Spleen (tissue), 7 donors: ENCODE measurements at regions not wholly inside any gene's neighbourhood (a gene's known extent, or its start where the extent isn't known, plus 50 kb on each side); places are given as distances from the start of the nearest gene placed in this dataset.

Source experiments
- CTCF ChIP-seq, 11 experiments: fragments of 200-600 bp in 7 of 11; fragments of 450-650 bp in 4 of 11; sonication (generic) in 4 of 11; IDR thresholded peaks in 8 of 11; conservative IDR thresholded peaks in 3 of 11; 1 replicate in 7 of 11; 2 replicates in 4 of 11; pipeline versions ENCODE4 v1.4.0 to v1.8.0; 2016 to 2021; ENCODE audit warnings: antibody characterized with exemption in 11 of 11, inconsistent platforms in 4 of 11, mild to moderate bottlenecking in 1 of 11
- POLR2A ChIP-seq, 3 donors: fragments of 450-650 bp; IDR thresholded peaks; one replicate each; pipeline ENCODE4 v1.5.1; 2017; ENCODE audit warnings: antibody characterized with exemption in 3 of 3, mild to moderate bottlenecking in 1 of 3
- POLR2AphosphoS5 ChIP-seq, 3 donors: sonication (generic); formaldehyde crosslinking; IDR thresholded peaks; one replicate each; pipeline ENCODE4 v1.5.1; 2017; ENCODE audit warnings: antibody characterized with exemption in 3 of 3
- donor health status: DM: no; HTN: no; CAD: no; lungs with moderate emphysema.
- donor health status: DM: no; HTN: no; CAD: no.
- donor health status: DM: no; HTN: no; CAD: no.

GRCh38 chr2:106649306-106649705 lies 162.1 kb downstream of the CD8B2 start:
- TF ChIP-seq POLR2A (IDR thresholded peaks at IDR 0.05) = no peak
- TF ChIP-seq CTCF (IDR thresholded peaks at IDR 0.05 in 8 of 11, conservative IDR thresholded peaks at IDR 0.05 in 3 of 11) = no peak
- TF ChIP-seq POLR2AphosphoS5 (IDR thresholded peaks at IDR 0.05) = no peak
